Right atrium auricular region (tissue), 2 donors: ENCODE measurements at regions not wholly inside any gene's neighbourhood (a gene's known extent, or its start where the extent isn't known, plus 50 kb on each side); places are given as distances from the start of the nearest gene placed in this dataset.
"Not testable (repeated sequence)": the region's sequence is repeated elsewhere in the genome, so short reads cannot be mapped to it uniquely, and the experiment has no call there.

Source experiments
- DNase-seq: peaks from one replicate; pipeline ENCODE4 v3.0.0-alpha.2; 2019; ENCODE audit warnings: low spot score
- H3K27ac ChIP-seq, 2 donors: fragments of 200-600 bp; sonication (generic); 1 replicate in 1 of 2; 2 replicates in 1 of 2; pipeline ENCODE4 v1.5.1; 2016 to 2019
- H3K27me3 ChIP-seq, 2 donors: fragments of 200-600 bp; sonication (generic); one replicate each; pipeline versions ENCODE4 v1.5.1 to v1.6.0; 2017 to 2019
- H3K36me3 ChIP-seq: fragments of 200-600 bp; sonication (generic); one replicate; pipeline ENCODE4 v1.5.1; 2016
- H3K4me1 ChIP-seq, 2 donors: fragments of 200-600 bp; sonication (generic); one replicate each; pipeline versions ENCODE4 v1.5.1 to v1.6.0; 2017 to 2019
- H3K4me3 ChIP-seq, 2 donors: fragments of 200-600 bp; sonication (generic); 1 replicate in 1 of 2; 2 replicates in 1 of 2; pipeline ENCODE4 v1.5.1; 2017 to 2019; ENCODE audit warnings: mild to moderate bottlenecking in 1 of 2, moderate library complexity in 1 of 2
- H3K9me3 ChIP-seq, 2 donors: fragments of 200-600 bp; sonication (generic); one replicate each; pipeline ENCODE4 v1.5.1; 2019
- TF ChIP-seq, protein P1 (sequence below), 2 donors: fragments of 200-600 bp; sonication (generic); IDR thresholded peaks; one replicate each; pipeline ENCODE4 v1.5.1; 2019; ENCODE audit warnings: antibody characterized with exemption in 2 of 2

DNA sequence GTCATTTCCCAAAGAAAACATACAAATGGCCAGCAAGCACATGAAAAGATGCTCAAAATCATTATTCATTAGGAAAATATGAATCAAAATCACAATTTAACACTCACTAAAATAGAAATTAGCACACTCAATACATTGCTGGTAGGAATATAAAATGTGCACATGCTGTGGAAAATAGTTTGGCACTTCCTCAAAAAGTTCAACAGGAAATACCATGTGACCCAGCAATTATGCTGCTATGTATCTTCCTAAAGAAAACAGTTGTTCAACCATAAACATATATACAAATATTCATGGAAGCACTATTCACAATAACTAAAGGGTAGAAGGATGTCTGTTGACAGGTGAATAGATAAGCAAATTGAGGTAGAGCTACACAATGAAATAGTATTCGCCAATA lies 187.3 kb upstream of the SOX6 start:
- TF ChIP-seq, protein P1, sequence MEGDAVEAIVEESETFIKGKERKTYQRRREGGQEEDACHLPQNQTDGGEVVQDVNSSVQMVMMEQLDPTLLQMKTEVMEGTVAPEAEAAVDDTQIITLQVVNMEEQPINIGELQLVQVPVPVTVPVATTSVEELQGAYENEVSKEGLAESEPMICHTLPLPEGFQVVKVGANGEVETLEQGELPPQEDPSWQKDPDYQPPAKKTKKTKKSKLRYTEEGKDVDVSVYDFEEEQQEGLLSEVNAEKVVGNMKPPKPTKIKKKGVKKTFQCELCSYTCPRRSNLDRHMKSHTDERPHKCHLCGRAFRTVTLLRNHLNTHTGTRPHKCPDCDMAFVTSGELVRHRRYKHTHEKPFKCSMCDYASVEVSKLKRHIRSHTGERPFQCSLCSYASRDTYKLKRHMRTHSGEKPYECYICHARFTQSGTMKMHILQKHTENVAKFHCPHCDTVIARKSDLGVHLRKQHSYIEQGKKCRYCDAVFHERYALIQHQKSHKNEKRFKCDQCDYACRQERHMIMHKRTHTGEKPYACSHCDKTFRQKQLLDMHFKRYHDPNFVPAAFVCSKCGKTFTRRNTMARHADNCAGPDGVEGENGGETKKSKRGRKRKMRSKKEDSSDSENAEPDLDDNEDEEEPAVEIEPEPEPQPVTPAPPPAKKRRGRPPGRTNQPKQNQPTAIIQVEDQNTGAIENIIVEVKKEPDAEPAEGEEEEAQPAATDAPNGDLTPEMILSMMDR (IDR thresholded peaks at IDR 0.05): no peak
- no peaks in the 10 kb centered on the region for H3K4me1 ChIP-seq
- DNase-seq: no peak
- no peak overlapping the region for H3K4me3 ChIP-seq
- H3K27ac ChIP-seq: no peak overlapping the region
- H3K36me3 ChIP-seq: no peaks in the 10 kb centered on the region
- no peaks in the 10 kb centered on the region for H3K27me3 ChIP-seq
- peaks cover 0 to 10% of the 10 kb centered on the region in 2 donors for H3K9me3 ChIP-seq

DNA sequence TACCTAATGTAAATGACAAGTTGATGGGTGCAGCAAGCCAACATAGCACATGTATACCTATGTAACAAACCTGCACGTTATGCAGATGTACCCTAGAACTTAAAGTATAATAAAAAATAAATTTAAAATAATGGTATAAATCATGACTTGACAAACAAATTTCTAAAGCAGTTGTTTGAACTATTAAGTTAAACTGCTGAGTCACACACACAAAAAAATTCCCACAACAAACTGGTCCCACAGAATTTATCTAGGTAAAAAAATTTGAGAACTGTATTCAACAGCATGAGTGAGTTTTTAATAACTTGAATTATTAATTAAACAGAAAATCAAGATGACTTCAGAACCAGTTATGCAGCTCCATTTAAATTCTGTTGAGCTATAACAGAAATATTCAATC lies 186.0 kb upstream of the SOX6 start:
- TF ChIP-seq, protein P1 (IDR thresholded peaks at IDR 0.05): no peak
- Histone ChIP-seq H3K36me3 (no peaks in the 10 kb centered on the region), H3K9me3 (peaks cover 0 to under 1% of the 10 kb centered on the region in 2 donors), H3K27me3 (no peaks in the 10 kb centered on the region), H3K4me3 (no peak overlapping the region), H3K27ac (no peak overlapping the region), H3K4me1 (no peaks in the 10 kb centered on the region)
- no peak for DNase-seq

DNA sequence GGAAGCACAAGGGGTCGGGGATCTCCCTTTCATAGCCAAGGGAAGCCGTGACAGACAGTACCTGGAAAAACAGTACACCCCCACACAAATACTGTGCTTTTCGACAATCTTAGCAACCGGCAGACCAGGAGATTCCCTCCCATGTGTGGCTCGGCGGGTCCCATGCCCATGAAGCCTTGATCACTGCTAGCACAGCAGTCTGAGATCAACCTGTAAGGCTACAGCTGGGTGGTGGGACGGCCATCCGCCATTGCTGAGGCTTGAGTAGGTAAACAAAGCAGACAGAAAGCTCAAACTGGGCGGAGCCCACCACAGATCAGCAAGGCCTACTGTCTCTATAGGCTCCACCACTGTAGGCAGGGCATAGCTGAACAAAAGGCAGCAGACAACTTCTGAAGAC lies 180.2 kb upstream of the SOX6 start:
- Histone ChIP-seq H3K9me3 (no peaks in the 10 kb centered on the region), H3K36me3 (no peaks in the 10 kb centered on the region), H3K4me3 (no peak overlapping the region), H3K27me3 (no peaks in the 10 kb centered on the region), H3K4me1 (no peaks in the 10 kb centered on the region), H3K27ac (no peak overlapping the region)
- TF ChIP-seq, protein P1 (IDR thresholded peaks at IDR 0.05): no peak
- DNase-seq: no peak

DNA sequence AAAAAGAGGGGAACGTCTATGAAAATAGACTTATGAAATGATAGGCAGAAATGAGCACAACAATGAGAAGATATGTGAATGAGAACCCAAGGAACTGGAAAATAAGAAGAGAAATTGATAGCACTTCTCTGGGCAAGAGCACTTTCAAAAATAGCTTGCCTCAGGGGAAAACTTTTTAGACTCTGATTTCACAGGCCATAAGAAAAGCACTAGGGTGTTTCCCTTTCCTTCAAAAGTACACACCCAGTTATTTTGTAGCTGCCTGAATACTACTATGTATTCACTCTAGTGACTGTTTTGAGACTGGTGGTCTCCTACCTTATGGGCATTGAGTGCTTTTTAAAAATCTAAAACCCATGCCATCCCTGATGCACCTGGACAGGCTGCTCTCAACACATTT lies 172.3 kb upstream of the SOX6 start:
- Histone ChIP-seq H3K9me3 (no peaks in the 10 kb centered on the region), H3K4me3 (no peak overlapping the region), H3K4me1 (peaks cover 0 to 24% of the 10 kb centered on the region in 2 donors)

DNA sequence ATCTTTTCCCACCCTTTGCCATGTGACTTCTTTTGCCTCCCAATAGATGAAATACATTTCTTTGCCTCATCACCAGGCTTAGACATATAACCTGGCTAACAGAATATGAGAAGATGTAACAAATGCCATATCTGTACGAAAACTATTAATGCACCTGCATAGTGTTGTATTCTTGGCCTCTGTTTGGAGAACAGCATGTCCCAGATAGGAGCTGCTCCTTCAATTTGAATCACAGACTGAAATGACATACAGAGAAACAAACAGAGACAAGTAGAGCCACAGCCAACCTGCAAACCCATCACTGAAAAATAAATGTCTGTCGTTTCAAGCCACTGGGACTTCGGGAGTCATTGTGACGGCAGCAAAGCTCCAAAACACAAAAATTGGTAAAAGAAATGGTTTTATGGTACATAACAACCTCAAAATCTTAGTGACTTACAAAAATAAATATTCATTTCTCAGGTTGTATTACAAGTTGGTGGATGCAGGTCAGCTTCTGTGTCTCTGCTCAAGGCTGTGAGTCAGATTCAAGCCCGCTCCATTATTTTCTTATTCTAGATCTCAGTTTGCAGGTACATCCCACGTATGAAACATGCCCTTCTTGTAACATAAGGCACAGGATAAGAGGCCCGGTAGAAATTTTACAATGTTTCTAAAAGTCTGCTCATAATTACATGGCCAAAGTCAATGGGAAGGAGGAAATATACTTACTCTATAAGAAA lies 171.3 kb upstream of the SOX6 start:
- no peak overlapping the region for H3K4me3 ChIP-seq
- H3K27me3 ChIP-seq: no peaks in the 10 kb centered on the region
- no peaks in the 10 kb centered on the region for H3K36me3 ChIP-seq
- H3K9me3 ChIP-seq: no peaks in the 10 kb centered on the region
- TF ChIP-seq, protein P1 (IDR thresholded peaks at IDR 0.05): no peak
- no peak overlapping the region for H3K27ac ChIP-seq
- no peak for DNase-seq
- peaks cover 0 to 24% of the 10 kb centered on the region in 2 donors for H3K4me1 ChIP-seq

More for the DNA sequence above, 172.3 kb upstream of the SOX6 start:
- no peak overlapping the region for H3K27ac ChIP-seq
- TF ChIP-seq, protein P1 (IDR thresholded peaks at IDR 0.05): no peak
- H3K27me3 ChIP-seq: no peaks in the 10 kb centered on the region
- no peak for DNase-seq
- H3K36me3 ChIP-seq: no peaks in the 10 kb centered on the region

DNA sequence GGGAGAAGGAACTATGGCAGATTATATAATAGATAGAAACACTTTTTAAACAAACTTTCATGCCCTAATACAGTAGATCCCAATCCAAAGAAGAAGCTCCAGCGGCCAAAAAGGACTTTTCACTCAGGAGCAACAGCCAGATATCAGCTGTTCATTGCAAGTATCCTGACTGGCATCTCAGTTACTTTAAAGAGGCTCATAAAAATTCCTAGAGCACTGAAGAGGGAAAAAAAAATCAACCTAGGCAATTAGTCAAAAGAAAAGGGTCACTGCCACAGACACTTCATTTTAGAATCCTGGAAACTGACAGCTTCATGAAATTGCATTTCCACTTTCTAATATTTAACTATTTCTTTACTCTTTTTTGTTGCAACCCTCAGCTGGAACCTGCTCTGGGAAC lies 170.6 kb upstream of the SOX6 start:
- no peak for DNase-seq
- TF ChIP-seq, protein P1 (IDR thresholded peaks at IDR 0.05): no peak
- Histone ChIP-seq H3K27me3 (no peaks in the 10 kb centered on the region), H3K27ac (no peak overlapping the region), H3K4me3 (no peak overlapping the region), H3K4me1 (peaks cover 0 to 24% of the 10 kb centered on the region in 2 donors), H3K9me3 (no peaks in the 10 kb centered on the region), H3K36me3 (no peaks in the 10 kb centered on the region)

DNA sequence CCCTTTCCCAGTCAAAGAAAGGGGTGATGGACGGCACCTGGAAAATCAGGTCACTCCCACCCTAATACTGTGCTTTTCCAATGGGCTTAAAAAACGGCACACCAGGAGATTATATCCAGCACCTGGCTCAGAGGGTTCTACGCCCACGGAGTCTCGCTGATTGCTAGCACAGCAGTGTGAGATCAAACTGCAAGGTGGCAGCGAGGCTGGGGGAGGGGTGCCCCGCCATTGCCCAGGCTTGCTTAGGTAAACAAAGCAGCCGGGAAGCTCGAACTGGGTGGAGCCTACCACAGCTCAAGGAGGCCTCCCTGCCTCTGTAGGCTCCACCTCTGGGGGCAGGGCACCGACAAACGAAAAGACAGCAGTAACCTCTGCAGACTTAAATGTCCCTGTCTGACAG lies 164.4 kb upstream of the SOX6 start:
- H3K4me3 ChIP-seq, H3K27me3 ChIP-seq, H3K4me1 ChIP-seq, H3K9me3 ChIP-seq, DNase-seq, H3K27ac ChIP-seq, H3K36me3 ChIP-seq: not testable (repeated sequence)
